ENCODE measurements at regions not wholly inside any gene's neighbourhood (a gene's known extent, or its start where the extent isn't known, plus 50 kb on each side); places are given as distances from the start of the nearest gene placed in this dataset.

DNA sequence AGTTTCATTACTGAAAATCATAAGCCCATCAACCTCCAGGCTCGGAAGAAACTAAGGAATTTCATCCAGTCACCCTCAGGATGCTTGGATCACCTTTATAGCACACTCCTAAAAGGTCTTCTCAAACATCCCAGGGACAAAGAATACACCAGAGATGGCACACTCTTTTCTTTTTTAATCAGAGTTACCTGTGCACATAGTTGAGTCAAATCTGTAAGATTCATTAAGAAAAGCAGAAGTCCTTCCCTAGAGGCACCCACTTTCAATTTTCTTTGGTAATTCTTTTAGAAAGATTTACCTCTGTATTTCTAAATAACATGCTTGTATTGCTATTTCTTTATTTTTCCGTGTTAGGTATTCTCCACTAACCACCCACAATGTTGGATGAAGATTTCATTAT lies 50.6 kb upstream of the IL6 start:
- TF ChIP-seq, protein P1, sequence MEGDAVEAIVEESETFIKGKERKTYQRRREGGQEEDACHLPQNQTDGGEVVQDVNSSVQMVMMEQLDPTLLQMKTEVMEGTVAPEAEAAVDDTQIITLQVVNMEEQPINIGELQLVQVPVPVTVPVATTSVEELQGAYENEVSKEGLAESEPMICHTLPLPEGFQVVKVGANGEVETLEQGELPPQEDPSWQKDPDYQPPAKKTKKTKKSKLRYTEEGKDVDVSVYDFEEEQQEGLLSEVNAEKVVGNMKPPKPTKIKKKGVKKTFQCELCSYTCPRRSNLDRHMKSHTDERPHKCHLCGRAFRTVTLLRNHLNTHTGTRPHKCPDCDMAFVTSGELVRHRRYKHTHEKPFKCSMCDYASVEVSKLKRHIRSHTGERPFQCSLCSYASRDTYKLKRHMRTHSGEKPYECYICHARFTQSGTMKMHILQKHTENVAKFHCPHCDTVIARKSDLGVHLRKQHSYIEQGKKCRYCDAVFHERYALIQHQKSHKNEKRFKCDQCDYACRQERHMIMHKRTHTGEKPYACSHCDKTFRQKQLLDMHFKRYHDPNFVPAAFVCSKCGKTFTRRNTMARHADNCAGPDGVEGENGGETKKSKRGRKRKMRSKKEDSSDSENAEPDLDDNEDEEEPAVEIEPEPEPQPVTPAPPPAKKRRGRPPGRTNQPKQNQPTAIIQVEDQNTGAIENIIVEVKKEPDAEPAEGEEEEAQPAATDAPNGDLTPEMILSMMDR (IDR thresholded peaks at IDR 0.05) = no peak
- Histone ChIP-seq H3K27me3 (replicated peaks; ENCODE audit: insufficient read depth) (no peaks in the 10 kb centered on the region), H3K9me3 (no peaks in the 10 kb centered on the region), H3K36me3 (no peaks in the 10 kb centered on the region), H3K27ac (no peak overlapping the region), H3K4me1 (ENCODE audit: control insufficient read depth in 1 of 2, low read depth in 2 of 2) (peaks cover 0 to 5% of the 10 kb centered on the region in 2 donors), H3K4me3 (no peak overlapping the region)
- no peak for DNase-seq (ENCODE audit: low spot score)
- ATAC-seq (ENCODE audit: insufficient number of reproducible peaks, low FRiP score, low read depth) = no peak

DNA sequence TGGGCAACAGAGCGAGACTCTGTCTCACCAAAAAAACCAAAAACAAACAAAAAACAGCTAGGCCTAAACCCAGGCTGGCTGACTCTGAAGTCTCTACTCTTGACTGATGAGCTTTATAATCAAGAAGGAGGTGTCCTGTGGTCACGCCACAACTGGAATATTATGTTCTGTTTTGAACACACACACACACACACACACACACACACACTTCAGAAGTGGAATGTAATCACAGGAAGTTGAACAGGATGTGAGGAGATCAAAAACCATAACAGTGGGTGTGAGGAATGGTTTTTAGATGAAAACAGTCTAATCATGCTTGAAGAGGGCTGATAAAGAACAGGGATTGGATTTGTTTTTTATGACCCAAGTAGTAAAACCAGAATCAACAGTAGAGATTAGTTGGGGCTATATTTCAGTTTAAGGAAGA lies 51.1 kb upstream of the IL6 start:
- no peaks in the 10 kb centered on the region for H3K36me3 ChIP-seq
- no peak overlapping the region for H3K4me3 ChIP-seq
- ATAC-seq (ENCODE audit: insufficient number of reproducible peaks, low FRiP score, low read depth) = no peak
- DNase-seq (ENCODE audit: low spot score) = no peak
- no peak overlapping the region for H3K27ac ChIP-seq
- H3K27me3 ChIP-seq (replicated peaks; ENCODE audit: insufficient read depth) = no peaks in the 10 kb centered on the region
- TF ChIP-seq, protein P1 (IDR thresholded peaks at IDR 0.05) = no peak
- H3K4me1 ChIP-seq (ENCODE audit: control insufficient read depth in 1 of 2, low read depth in 2 of 2) = peaks cover 0 to 5% of the 10 kb centered on the region in 2 donors
- no peaks in the 10 kb centered on the region for H3K9me3 ChIP-seq

DNA sequence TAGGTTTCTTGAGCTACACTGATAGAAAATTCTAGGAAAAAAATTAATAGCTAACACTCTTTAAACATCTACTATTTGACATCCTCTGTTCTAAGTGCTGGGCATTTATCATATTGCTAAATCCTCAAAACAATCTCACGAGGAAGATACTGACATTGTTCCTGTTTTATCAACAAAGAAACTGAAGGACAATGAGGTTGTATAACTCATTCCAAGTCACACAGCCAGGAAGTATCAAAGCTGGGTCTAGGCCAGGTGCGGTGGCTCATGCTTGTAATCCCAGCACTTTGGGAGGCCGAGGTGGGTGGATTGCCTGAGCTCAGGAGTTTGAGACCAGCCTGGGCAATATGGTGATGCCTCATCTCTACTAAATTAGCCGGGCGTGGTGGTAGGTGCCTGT lies 51.6 kb upstream of the IL6 start:
- no peaks in the 10 kb centered on the region for H3K27me3 ChIP-seq (replicated peaks; ENCODE audit: insufficient read depth)
- H3K4me1 ChIP-seq (ENCODE audit: control insufficient read depth in 1 of 2, low read depth in 2 of 2) = peaks cover 0 to 5% of the 10 kb centered on the region in 2 donors
- ATAC-seq (ENCODE audit: insufficient number of reproducible peaks, low FRiP score, low read depth) = no peak

DNA sequence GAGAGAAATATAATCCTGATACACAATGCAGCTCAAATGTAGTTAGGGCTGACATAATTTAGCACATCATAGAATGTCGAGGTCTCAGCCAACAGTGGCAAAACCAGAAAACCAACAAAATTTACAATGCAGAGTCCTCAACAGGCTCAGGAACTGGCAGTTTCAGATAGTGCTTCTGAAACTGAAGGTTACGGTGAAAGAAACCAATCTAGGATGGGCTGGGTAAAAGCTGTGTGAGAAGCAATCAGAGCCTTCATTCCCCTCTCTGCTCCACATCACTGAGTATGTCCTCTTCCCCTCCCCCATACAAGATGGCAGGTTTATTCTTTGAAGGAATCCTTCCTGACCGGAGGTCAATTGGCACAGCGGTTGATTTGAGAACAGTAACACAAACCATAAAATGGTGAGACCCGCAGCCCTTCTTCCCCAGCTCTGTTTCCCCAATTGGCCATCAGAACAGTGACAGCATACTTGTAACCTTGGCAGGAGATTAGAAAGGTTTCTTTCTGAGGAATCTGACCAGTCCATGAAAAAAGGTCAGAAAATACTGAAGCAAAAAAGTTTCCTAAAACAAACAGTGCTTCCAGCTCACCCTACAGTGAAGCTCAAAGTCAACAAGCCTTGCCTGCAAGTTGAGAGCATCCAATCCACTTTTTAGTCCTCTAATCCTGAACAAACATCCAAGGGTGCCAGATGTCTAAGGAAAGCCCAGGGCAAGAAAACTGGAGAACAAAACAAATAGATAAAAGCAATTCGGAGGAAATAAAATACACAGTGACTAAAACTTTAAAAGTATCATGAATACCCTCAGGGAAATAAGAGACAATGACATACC lies 53.9 kb upstream of the IL6 start:
- peaks cover 0 to 5% of the 10 kb centered on the region in 2 donors for H3K4me1 ChIP-seq (ENCODE audit: control insufficient read depth in 1 of 2, low read depth in 2 of 2)
- DNase-seq (ENCODE audit: low spot score) = no peak
- ATAC-seq (ENCODE audit: insufficient number of reproducible peaks, low FRiP score, low read depth) = no peak
- H3K9me3 ChIP-seq = no peaks in the 10 kb centered on the region
- no peaks in the 10 kb centered on the region for H3K27me3 ChIP-seq (replicated peaks; ENCODE audit: insufficient read depth)
- no peak overlapping the region for H3K4me3 ChIP-seq
- TF ChIP-seq, protein P1 (IDR thresholded peaks at IDR 0.05) = no peak
- H3K27ac ChIP-seq = no peak overlapping the region
- H3K36me3 ChIP-seq = no peaks in the 10 kb centered on the region

More for the DNA sequence above, 51.6 kb upstream of the IL6 start:
- Histone ChIP-seq H3K27ac (no peak overlapping the region), H3K36me3 (no peaks in the 10 kb centered on the region), H3K4me3 (no peak overlapping the region), H3K9me3 (no peaks in the 10 kb centered on the region)
- DNase-seq (ENCODE audit: low spot score) = no peak
- TF ChIP-seq, protein P1 (IDR thresholded peaks at IDR 0.05) = no peak

DNA sequence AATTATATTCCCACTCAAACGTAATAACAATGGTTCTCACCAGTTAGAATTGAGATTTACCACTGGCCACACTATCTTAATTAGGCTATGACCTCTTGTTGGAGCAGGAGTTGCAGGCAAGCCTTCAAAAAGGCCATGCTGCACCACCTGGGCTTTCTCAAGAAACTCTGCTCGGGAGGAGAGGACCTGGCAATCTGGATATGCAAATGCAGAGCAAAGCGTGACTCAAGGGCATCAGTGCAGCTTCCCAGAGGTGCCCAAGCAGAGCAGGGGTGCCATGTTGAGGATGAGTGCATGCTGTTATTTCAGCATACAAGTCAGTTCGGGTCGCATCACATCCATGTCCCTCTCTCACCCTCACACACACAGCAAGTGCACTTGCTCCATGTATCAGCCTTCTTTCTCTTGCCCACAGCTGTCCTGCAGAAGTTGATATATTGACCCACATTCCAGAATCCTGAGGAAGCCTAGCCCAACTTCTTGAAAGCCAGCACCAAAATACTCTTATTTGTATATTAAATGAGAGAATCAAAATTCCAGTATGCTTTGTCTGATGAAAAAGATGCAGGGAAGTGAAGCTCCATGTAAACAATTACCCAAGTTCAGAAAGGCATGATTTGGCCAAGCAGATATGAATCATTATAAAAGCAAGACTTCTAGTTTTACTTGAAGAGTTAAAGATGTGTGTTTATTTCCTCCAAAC lies 55.7 kb upstream of the IL6 start:
- no peak overlapping the region for H3K4me3 ChIP-seq
- H3K27me3 ChIP-seq (replicated peaks; ENCODE audit: insufficient read depth) = no peaks in the 10 kb centered on the region
- no peak for ATAC-seq (ENCODE audit: insufficient number of reproducible peaks, low FRiP score, low read depth)
- peaks cover 0 to 5% of the 10 kb centered on the region in 2 donors for H3K4me1 ChIP-seq (ENCODE audit: control insufficient read depth in 1 of 2, low read depth in 2 of 2)
- no peak for DNase-seq (ENCODE audit: low spot score)
- no peaks in the 10 kb centered on the region for H3K9me3 ChIP-seq
- H3K36me3 ChIP-seq = no peaks in the 10 kb centered on the region
- TF ChIP-seq, protein P1 (IDR thresholded peaks at IDR 0.05) = no peak
- no peak overlapping the region for H3K27ac ChIP-seq

Data from thoracic aorta (tissue), 2 donors.